ENCODE measurements at regions not wholly inside any gene's neighbourhood (a gene's known extent, or its start where the extent isn't known, plus 50 kb on each side); places are given as distances from the start of the nearest gene placed in this dataset.

DNA sequence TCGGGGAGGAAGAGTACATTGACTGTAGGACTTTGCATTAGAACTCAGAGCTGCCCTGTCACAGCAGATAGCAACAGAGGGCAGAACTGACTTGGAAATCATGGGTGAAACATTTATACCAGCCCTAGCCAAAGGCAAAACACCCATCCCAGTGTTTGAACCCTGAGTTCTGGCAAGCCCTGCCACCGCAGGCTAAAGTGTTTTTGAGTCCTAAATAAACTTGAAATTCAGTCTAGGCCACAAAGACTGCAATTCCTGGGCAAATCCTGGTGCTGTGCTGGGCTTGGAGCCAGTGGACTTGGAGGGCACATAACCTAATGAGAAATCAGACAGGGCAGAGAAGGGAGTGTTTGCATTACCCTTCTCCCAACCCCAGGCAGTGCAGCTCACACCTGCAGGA, 1015.7 kb downstream of the FSTL5 start:
- Mint-ChIP-seq H3K4me3 (ENCODE audit: unreplicated experiment) (no peak overlapping the region), H3K4me1 (ENCODE audit: unreplicated experiment) (no peaks in the 10 kb centered on the region), H3K36me3 (ENCODE audit: unreplicated experiment) (no peaks in the 10 kb centered on the region), H3K9me3 (ENCODE audit: unreplicated experiment) (peaks cover 5% of the 10 kb centered on the region), H3K27me3 (ENCODE audit: unreplicated experiment) (no peaks in the 10 kb centered on the region), H3K27ac (ENCODE audit: unreplicated experiment) (no peak overlapping the region)
- no peak for DNase-seq (ENCODE audit: extremely low spot score, unreplicated experiment)
- TF ChIP-seq, protein P1, sequence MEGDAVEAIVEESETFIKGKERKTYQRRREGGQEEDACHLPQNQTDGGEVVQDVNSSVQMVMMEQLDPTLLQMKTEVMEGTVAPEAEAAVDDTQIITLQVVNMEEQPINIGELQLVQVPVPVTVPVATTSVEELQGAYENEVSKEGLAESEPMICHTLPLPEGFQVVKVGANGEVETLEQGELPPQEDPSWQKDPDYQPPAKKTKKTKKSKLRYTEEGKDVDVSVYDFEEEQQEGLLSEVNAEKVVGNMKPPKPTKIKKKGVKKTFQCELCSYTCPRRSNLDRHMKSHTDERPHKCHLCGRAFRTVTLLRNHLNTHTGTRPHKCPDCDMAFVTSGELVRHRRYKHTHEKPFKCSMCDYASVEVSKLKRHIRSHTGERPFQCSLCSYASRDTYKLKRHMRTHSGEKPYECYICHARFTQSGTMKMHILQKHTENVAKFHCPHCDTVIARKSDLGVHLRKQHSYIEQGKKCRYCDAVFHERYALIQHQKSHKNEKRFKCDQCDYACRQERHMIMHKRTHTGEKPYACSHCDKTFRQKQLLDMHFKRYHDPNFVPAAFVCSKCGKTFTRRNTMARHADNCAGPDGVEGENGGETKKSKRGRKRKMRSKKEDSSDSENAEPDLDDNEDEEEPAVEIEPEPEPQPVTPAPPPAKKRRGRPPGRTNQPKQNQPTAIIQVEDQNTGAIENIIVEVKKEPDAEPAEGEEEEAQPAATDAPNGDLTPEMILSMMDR (IDR thresholded peaks at IDR 0.05), result no peak

DNA sequence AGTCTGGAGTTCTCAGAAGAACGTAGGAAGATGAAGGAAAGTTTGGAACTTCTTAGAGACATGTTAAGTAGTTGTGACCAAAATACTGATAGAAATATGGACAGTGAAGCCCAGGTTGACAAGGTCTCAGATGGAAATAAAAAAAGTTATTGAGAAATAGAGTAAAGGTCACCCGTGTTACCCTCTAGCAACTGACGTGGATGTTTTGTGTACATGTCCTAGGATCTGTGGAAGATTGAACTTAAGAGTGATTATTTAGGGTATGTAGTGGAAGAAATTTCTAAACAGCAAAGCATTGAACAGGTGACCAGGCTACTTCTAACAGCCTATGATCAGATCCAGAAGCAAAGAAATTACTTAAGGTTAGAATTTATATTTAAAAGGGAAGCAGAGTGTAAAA, 1020.4 kb downstream of the FSTL5 start:
- H3K9me3 Mint-ChIP-seq (ENCODE audit: unreplicated experiment), result peaks cover 26% of the 10 kb centered on the region
- H3K36me3 Mint-ChIP-seq (ENCODE audit: unreplicated experiment), result no peaks in the 10 kb centered on the region
- H3K27me3 Mint-ChIP-seq (ENCODE audit: unreplicated experiment), result no peaks in the 10 kb centered on the region
- H3K4me3 Mint-ChIP-seq (ENCODE audit: unreplicated experiment), result no peak overlapping the region
- no peak for DNase-seq (ENCODE audit: extremely low spot score, unreplicated experiment)
- no peak overlapping the region for H3K27ac Mint-ChIP-seq (ENCODE audit: unreplicated experiment)
- TF ChIP-seq, protein P1 (IDR thresholded peaks at IDR 0.05), result no peak
- no peaks in the 10 kb centered on the region for H3K4me1 Mint-ChIP-seq (ENCODE audit: unreplicated experiment)

- no peak overlapping the region for H3K4me3 Mint-ChIP-seq (ENCODE audit: unreplicated experiment)
- no peak for DNase-seq (ENCODE audit: extremely low spot score, unreplicated experiment)
- no peaks in the 10 kb centered on the region for H3K27me3 Mint-ChIP-seq (ENCODE audit: unreplicated experiment)
- H3K4me1 Mint-ChIP-seq (ENCODE audit: unreplicated experiment), result peaks cover 6% of the 10 kb centered on the region
- no peak overlapping the region for H3K27ac Mint-ChIP-seq (ENCODE audit: unreplicated experiment)
- peaks cover 17% of the 10 kb centered on the region for H3K9me3 Mint-ChIP-seq (ENCODE audit: unreplicated experiment)
- TF ChIP-seq, protein P1 (IDR thresholded peaks at IDR 0.05), result no peak
- no peaks in the 10 kb centered on the region for H3K36me3 Mint-ChIP-seq (ENCODE audit: unreplicated experiment)
These were observed 1029.0 kb downstream of the FSTL5 start for GRCh38 chr4:161134795-161135194.

DNA sequence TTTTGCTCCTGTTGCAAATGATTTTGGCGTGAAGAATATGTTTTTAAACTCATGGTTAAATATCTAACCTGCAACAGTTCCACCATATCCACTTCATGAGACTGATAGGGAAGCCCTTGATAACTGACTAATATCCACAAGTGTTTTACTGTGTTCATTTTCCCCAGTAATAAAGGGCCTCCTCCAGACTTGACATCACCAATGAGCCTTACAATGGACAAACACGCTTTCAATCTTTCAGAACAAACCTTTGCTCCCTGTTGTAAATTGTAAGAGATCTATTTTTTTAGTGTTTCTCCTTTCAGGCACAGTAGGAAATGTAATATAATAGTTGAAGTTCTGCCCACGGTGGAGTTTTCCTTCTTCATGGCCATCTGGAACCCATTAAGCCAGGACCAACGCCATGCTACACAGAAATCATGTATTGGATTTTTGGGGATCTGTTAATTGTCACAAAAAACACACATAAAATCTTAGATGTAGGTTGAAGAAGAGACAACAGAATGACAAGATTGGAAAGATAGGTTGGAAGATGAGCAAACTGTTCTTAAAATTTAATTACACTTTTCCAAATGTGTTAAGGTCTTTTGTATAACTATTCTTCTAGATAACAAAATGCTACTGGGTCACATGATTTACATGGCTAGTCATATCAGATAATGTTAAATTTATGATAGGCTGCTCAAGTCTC, 1030.1 kb downstream of the FSTL5 start:
- no peaks in the 10 kb centered on the region for H3K27me3 Mint-ChIP-seq (ENCODE audit: unreplicated experiment)
- no peak overlapping the region for H3K27ac Mint-ChIP-seq (ENCODE audit: unreplicated experiment)
- H3K9me3 Mint-ChIP-seq (ENCODE audit: unreplicated experiment), result peaks cover 12% of the 10 kb centered on the region
- TF ChIP-seq, protein P1 (IDR thresholded peaks at IDR 0.05), result no peak
- H3K4me1 Mint-ChIP-seq (ENCODE audit: unreplicated experiment), result peaks cover 6% of the 10 kb centered on the region
- H3K4me3 Mint-ChIP-seq (ENCODE audit: unreplicated experiment), result no peak overlapping the region
- no peaks in the 10 kb centered on the region for H3K36me3 Mint-ChIP-seq (ENCODE audit: unreplicated experiment)
- no peak for DNase-seq (ENCODE audit: extremely low spot score, unreplicated experiment)

GRCh38 chr4:161132715-161133425, 1030.9 kb downstream of the FSTL5 start:
- TF ChIP-seq, protein P1 (IDR thresholded peaks at IDR 0.05), result no peak
- Mint-ChIP-seq H3K27me3 (ENCODE audit: unreplicated experiment) (no peaks in the 10 kb centered on the region), H3K27ac (ENCODE audit: unreplicated experiment) (no peak overlapping the region)

More at GRCh38 chr4:161132715-161133425, 1030.9 kb downstream of the FSTL5 start:
- H3K9me3 Mint-ChIP-seq (ENCODE audit: unreplicated experiment), result peaks cover 3% of the 10 kb centered on the region
- no peaks in the 10 kb centered on the region for H3K36me3 Mint-ChIP-seq (ENCODE audit: unreplicated experiment)
- no peak overlapping the region for H3K4me3 Mint-ChIP-seq (ENCODE audit: unreplicated experiment)
- peaks cover 6% of the 10 kb centered on the region for H3K4me1 Mint-ChIP-seq (ENCODE audit: unreplicated experiment)
- DNase-seq (ENCODE audit: extremely low spot score, unreplicated experiment), result no peak

All from osteocyte (in vitro differentiated cells).